ENCODE measurements at regions not wholly inside any gene's neighbourhood (a gene's known extent, or its start where the extent isn't known, plus 50 kb on each side); places are given as distances from the start of the nearest gene placed in this dataset.

- Histone ChIP-seq H3K27ac (ENCODE audit: insufficient read depth, low read length) (no peak overlapping the region), H2BK15ac (ENCODE audit: low read depth, low read length) (no peak overlapping the region), H3K9ac (ENCODE audit: low read depth, low read length) (no peak overlapping the region), H3K4me1 (ENCODE audit: control insufficient read depth, insufficient read depth, low read length) (no peaks in the 10 kb centered on the region), H2AK9ac (replicated peaks; ENCODE audit: low read depth, low read length, poor library complexity) (no peak overlapping the region), H3K56ac (ENCODE audit: extremely low read depth, insufficient read depth, low read length) (no peak overlapping the region), H3K4ac (ENCODE audit: low read depth, low read length) (no peak overlapping the region), H2BK120ac (ENCODE audit: low read depth, low read length) (no peak overlapping the region), H3K9me1 (ENCODE audit: insufficient read depth, low read length) (no peaks in the 10 kb centered on the region), H3K9me3 (ENCODE audit: control insufficient read depth, insufficient read depth, low read length) (no peaks in the 10 kb centered on the region), H3K36me3 (ENCODE audit: control insufficient read depth, insufficient read depth, low read length) (no peaks in the 10 kb centered on the region), H3K4me2 (ENCODE audit: low read depth, low read length) (no peak overlapping the region), H4K91ac (ENCODE audit: insufficient read depth, low read depth, low read length) (no peak overlapping the region), H4K5ac (ENCODE audit: low read depth, low read length) (no peak overlapping the region), H2AFZ (replicated peaks; ENCODE audit: low read length, poor library complexity) (no peak overlapping the region), H2AK5ac (ENCODE audit: low read depth, low read length) (no peak overlapping the region), H3K14ac (replicated peaks; ENCODE audit: low read depth, low read length) (no peak overlapping the region), H3K18ac (ENCODE audit: low read depth, low read length) (no peak overlapping the region), H4K8ac (ENCODE audit: low read depth in 2 of 2, low read length in 2 of 2) (no peak overlapping the region), H3K23ac (ENCODE audit: low read depth, low read length) (no peak overlapping the region), H3K4me3 (ENCODE audit: insufficient read depth, low read depth, low read length) (no peak overlapping the region), H2BK20ac (ENCODE audit: low read depth, low read length) (no peak overlapping the region), H3K27me3 (ENCODE audit: control insufficient read depth, insufficient read depth, low read length) (no peaks in the 10 kb centered on the region), H4K20me1 (ENCODE audit: insufficient read depth, low read length) (no peaks in the 10 kb centered on the region), H2BK5ac (ENCODE audit: low read depth, low read length, poor library complexity, severe bottlenecking) (no peak overlapping the region), H3K79me1 (ENCODE audit: low read depth in 1 of 2, low read length in 2 of 2) (no peaks in the 10 kb centered on the region)
- DNase-seq (no peak), ATAC-seq (ENCODE audit: low read depth) (no peak)
- dilution Hi-C loops (cut with HindIII; ENCODE audit: low sequenced_read_pairs, unreplicated experiment): no loop called here
- ChIA-PET POLR2A (ENCODE audit: unreplicated experiment) (no interaction called here), CTCF (no interaction called here)
- in situ Hi-C loops (cut with MboI; ENCODE audit: low sequenced_read_pairs): no loop called here
- BruUV-seq (replicated peaks): no TSS peak
- TF ChIP-seq FOS (IDR thresholded peaks at IDR 0.05; ENCODE audit: low read depth, low read length) (no peak), SMC3 (IDR thresholded peaks at IDR 0.05; ENCODE audit: low read depth, low read length) (no peak), MAFK (IDR thresholded peaks at IDR 0.05; ENCODE audit: low read depth, low read length) (no peak), CEBPB (IDR thresholded peaks at IDR 0.05; ENCODE audit: low read depth, low read length) (no peak), USF2 (IDR thresholded peaks at IDR 0.05; ENCODE audit: low read depth, low read length) (no peak), RFX5 (IDR thresholded peaks at IDR 0.05; ENCODE audit: low read depth, low read length) (no peak), CHD1 (IDR thresholded peaks at IDR 0.05; ENCODE audit: low read depth, low read length) (no peak), RCOR1 (IDR thresholded peaks at IDR 0.05; ENCODE audit: insufficient replicate concordance, low read length) (no peak), MAZ (IDR thresholded peaks at IDR 0.05; ENCODE audit: borderline replicate concordance, low read depth, low read length) (no peak), POLR2A (IDR thresholded peaks at IDR 0.05; ENCODE audit: low read depth, low read length) (no peak), MXI1 (IDR thresholded peaks at IDR 0.05; ENCODE audit: borderline replicate concordance, low read depth, low read length) (no peak), ELK1 (IDR thresholded peaks at IDR 0.05; ENCODE audit: borderline replicate concordance, low read depth, low read length) (no peak), CTCF (conservative IDR thresholded peaks at IDR 0.05; ENCODE audit: low read depth, low read length) (no peak), NFE2L2 (IDR thresholded peaks at IDR 0.05; ENCODE audit: low read depth, low read length) (no peak), RAD21 (IDR thresholded peaks at IDR 0.05; ENCODE audit: low read length) (no peak), BHLHE40 (IDR thresholded peaks at IDR 0.05; ENCODE audit: low read depth, low read length) (no peak)
- intact Hi-C loops (cut with micrococcal nuclease): no loop called here
- no CpG with 5 or more reads among the region's 5 CpGs for WGBS, 2 experiments (ENCODE audit: extremely low coverage in 2 of 2, insufficient read length in 1 of 2)
Observed at GRCh38 chr14:57930241-57930975, 64.5 kb upstream of the SLC35F4 start.
